ENCODE measurements at regions not wholly inside any gene's neighbourhood (a gene's known extent, or its start where the extent isn't known, plus 50 kb on each side); places are given as distances from the start of the nearest gene placed in this dataset.

DNA sequence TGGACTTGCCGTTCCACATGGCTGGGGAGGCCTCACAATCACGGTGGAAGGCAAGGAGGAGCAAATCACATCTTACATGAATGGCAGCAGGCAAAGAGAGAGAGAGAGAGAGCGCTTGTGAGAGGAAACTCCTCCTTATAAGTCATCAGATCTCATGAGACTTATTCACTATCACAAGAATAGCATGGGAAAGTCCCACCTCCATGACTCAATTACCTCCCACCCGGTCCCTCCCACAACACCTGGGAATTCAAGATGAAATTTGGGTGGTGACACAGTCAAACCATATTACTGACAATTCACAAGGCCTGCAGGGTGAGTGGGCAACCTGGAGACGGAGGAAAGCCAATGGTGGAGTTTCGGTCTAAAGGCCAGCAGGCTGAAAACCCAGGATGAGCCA, 394.3 kb upstream of the TRAM1L1 start:
- H3K9me1 ChIP-seq (replicated peaks; ENCODE audit: control insufficient read depth, extremely low read depth, insufficient read depth, low read length) = no peaks in the 10 kb centered on the region
- no peaks in the 10 kb centered on the region for H3K79me2 ChIP-seq (ENCODE audit: control insufficient read depth, insufficient read depth, low read length)
- FAIRE-seq (no peak), DNase-seq (ENCODE audit: low read depth, low spot score) (no peak)
- no peaks in the 10 kb centered on the region for H3K4me1 ChIP-seq (ENCODE audit: control insufficient read depth, extremely low read depth, insufficient read depth, low read length)
- H3K9me3 ChIP-seq (replicated peaks; ENCODE audit: control insufficient read depth, insufficient read depth, low read length) = no peaks in the 10 kb centered on the region
- no peak for TF ChIP-seq GATA2 (IDR thresholded peaks at IDR 0.05; ENCODE audit: insufficient read depth, insufficient read length, low read depth, low read length)
- no peak for TF ChIP-seq JUN (IDR thresholded peaks at IDR 0.05; ENCODE audit: borderline replicate concordance, insufficient read depth, insufficient read length, low read depth)
- TF ChIP-seq, protein P1, sequence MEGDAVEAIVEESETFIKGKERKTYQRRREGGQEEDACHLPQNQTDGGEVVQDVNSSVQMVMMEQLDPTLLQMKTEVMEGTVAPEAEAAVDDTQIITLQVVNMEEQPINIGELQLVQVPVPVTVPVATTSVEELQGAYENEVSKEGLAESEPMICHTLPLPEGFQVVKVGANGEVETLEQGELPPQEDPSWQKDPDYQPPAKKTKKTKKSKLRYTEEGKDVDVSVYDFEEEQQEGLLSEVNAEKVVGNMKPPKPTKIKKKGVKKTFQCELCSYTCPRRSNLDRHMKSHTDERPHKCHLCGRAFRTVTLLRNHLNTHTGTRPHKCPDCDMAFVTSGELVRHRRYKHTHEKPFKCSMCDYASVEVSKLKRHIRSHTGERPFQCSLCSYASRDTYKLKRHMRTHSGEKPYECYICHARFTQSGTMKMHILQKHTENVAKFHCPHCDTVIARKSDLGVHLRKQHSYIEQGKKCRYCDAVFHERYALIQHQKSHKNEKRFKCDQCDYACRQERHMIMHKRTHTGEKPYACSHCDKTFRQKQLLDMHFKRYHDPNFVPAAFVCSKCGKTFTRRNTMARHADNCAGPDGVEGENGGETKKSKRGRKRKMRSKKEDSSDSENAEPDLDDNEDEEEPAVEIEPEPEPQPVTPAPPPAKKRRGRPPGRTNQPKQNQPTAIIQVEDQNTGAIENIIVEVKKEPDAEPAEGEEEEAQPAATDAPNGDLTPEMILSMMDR (IDR thresholded peaks at IDR 0.05; ENCODE audit: extremely low read depth in 1 of 2, insufficient read depth in 1 of 2, low read depth in 1 of 2, low read length in 2 of 2) = no peak
- TF ChIP-seq MYC (IDR thresholded peaks at IDR 0.05; ENCODE audit: low read depth, low read length) = no peak
- TF ChIP-seq POLR2AphosphoS5 (IDR thresholded peaks at IDR 0.05; ENCODE audit: insufficient read depth, low read depth, low read length) = no peak
- TF ChIP-seq, protein P2, sequence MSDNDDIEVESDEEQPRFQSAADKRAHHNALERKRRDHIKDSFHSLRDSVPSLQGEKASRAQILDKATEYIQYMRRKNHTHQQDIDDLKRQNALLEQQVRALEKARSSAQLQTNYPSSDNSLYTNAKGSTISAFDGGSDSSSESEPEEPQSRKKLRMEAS (IDR thresholded peaks at IDR 0.05; ENCODE audit: insufficient read depth, insufficient read length) = no peak
- TF ChIP-seq EZH2 (IDR thresholded peaks at IDR 0.05; ENCODE audit: borderline replicate concordance, low read depth, low read length, severe bottlenecking) = no peak
- no peak for TF ChIP-seq FOS (IDR thresholded peaks at IDR 0.05; ENCODE audit: borderline replicate concordance, insufficient read depth, low read length)
- TF ChIP-seq POLR2A (IDR thresholded peaks at IDR 0.05; ENCODE audit: low read depth, low read length) = no peak
- dilution Hi-C loops (cut with MboI; ENCODE audit: extremely low pct_ligation_motif_present, low sequenced_read_pairs) (no loop called here), intact Hi-C loops (cut with micrococcal nuclease) (no loop called here)
- CTCF ChIA-PET = no interaction called here
- no peaks in the 10 kb centered on the region for H4K20me1 ChIP-seq (replicated peaks; ENCODE audit: control insufficient read depth, extremely low read depth, insufficient read depth, low read length)
- no peak overlapping the region for H3K4me2 ChIP-seq (ENCODE audit: insufficient read depth, low read length)
- H3K27me3 ChIP-seq (ENCODE audit: control insufficient read depth in 2 of 2, insufficient read depth in 2 of 2, low read length in 2 of 2) = no peaks in the 10 kb centered on the region
- no peak overlapping the region for H3K9ac ChIP-seq (replicated peaks; ENCODE audit: extremely low read depth, insufficient read depth, low read length)
- H2AFZ ChIP-seq (ENCODE audit: low read depth, low read length) = no peak overlapping the region
- no peak overlapping the region for H3K27ac ChIP-seq (ENCODE audit: insufficient read depth, low read depth, low read length)
- POLR2A ChIA-PET = no interaction called here
- no TSS peak for BruUV-seq (replicated peaks)
- H3K36me3 ChIP-seq (ENCODE audit: control insufficient read depth in 2 of 2, extremely low read depth in 1 of 2, insufficient read depth in 2 of 2, low read length in 2 of 2) = no peaks in the 10 kb centered on the region
- H3K4me3 ChIP-seq (replicated peaks in 1 of 3; ENCODE audit: insufficient read depth in 1 of 3, low read depth in 1 of 3, low read length in 3 of 3) = no peak overlapping the region
